ENCODE measurements at regions not wholly inside any gene's neighbourhood (a gene's known extent, or its start where the extent isn't known, plus 50 kb on each side); places are given as distances from the start of the nearest gene placed in this dataset.

DNA sequence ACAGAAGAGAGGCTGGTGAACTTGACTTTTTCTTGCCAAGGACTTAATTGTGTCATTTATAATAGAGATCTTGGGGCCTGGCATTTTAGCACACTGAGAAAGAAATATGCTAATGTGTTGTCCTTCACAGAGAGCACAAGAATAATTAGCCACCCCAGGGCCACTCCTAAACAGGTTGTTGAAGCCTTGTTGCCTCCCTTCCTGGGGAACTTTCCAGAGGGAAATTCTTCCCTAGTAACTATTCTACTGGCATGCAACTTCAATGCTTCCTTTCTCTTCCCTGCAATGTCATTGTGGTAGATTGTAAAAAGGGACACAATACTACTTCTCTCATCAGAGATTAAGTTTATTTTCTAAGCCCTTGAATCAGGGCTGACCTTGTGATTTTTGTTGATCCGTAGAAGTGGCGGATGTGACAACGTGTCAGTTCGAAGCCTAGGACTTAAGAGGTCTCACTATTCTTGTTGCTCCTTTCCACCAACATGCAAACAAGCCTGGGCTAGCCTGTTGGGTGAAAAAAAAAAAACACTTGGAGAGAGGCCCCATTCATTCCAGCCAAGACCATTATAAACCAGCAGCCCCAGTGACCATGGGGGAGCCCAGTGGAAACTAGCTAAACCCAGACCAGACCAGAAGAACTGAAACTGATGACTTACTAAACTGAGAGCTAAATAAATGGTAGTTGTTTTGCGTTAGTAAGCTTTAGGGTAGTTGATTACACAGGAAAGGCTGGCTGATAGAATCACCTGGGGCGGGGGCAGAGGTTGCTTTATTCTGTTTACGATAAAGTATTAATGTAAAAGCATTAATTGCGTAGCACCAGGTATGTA lies 287.2 kb downstream of the SHQ1 start:
- Histone ChIP-seq H3K9me3 (no peaks in the 10 kb centered on the region), H3K4me1 (no peaks in the 10 kb centered on the region), H3K4me3 (no peak overlapping the region), H3K27me3 (no peaks in the 10 kb centered on the region), H3K36me3 (no peaks in the 10 kb centered on the region), H3K27ac (no peak overlapping the region)
- DNase-seq (no peak), ATAC-seq (no peak)
- TF ChIP-seq, protein P1, sequence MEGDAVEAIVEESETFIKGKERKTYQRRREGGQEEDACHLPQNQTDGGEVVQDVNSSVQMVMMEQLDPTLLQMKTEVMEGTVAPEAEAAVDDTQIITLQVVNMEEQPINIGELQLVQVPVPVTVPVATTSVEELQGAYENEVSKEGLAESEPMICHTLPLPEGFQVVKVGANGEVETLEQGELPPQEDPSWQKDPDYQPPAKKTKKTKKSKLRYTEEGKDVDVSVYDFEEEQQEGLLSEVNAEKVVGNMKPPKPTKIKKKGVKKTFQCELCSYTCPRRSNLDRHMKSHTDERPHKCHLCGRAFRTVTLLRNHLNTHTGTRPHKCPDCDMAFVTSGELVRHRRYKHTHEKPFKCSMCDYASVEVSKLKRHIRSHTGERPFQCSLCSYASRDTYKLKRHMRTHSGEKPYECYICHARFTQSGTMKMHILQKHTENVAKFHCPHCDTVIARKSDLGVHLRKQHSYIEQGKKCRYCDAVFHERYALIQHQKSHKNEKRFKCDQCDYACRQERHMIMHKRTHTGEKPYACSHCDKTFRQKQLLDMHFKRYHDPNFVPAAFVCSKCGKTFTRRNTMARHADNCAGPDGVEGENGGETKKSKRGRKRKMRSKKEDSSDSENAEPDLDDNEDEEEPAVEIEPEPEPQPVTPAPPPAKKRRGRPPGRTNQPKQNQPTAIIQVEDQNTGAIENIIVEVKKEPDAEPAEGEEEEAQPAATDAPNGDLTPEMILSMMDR (IDR thresholded peaks at IDR 0.05) = no peak
- 93% methylated on average over 7 of the region's 8 CpGs for WGBS (ENCODE audit: insufficient coverage, low coverage, low lambda C conversion rate, missing lambda C conversion rate)
- intact Hi-C loops (cut with DNase I) = no loop called here

DNA sequence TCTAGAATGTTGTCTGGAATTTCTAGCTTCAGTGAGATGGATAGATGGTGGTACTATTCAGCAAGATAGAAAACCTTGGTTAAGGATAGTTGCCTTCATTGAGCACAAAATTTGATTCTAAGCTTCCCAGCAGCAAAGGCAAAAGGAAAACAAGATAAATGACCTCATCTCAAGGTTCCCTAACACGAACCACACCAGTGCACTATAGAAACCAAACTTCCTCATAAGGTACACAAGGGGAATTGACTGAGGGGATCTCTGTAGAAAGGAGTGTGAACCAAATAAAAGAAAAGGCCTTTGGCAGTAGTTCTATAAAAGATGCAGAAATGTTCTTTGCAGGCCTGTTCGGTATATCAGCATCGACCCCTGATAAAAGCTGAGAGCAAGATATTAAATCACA lies 288.9 kb downstream of the SHQ1 start:
- TF ChIP-seq, protein P1 (IDR thresholded peaks at IDR 0.05) = no peak
- no peak for TF ChIP-seq POLR2A (IDR thresholded peaks at IDR 0.05)
- no peaks in the 10 kb centered on the region for H3K36me3 ChIP-seq

DNA sequence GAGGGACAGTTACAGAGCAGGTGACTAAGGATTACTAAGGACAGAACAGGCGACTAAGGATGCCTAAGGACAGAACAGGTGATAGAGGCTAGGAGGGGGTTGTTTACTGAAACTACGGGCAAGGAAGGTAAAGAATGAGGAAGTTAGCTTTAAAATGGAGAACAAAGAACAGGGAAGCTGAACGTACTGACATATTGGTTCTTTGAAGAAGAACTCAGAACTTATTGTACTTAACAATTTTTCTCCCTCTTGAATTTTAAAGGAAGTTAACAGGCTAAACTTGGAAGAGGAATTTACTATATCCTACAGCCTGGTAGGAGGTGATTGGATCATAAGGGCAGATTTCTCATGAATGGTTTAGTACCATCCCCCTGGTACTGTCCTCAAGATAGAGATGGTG lies 290.2 kb downstream of the SHQ1 start:
- intact Hi-C loops (cut with DNase I) = no loop called here
- no peaks in the 10 kb centered on the region for H3K4me1 ChIP-seq
- DNase-seq (no peak), ATAC-seq (no peak)
- H3K4me3 ChIP-seq = no peak overlapping the region
- H3K36me3 ChIP-seq = no peaks in the 10 kb centered on the region
- TF ChIP-seq POLR2A (IDR thresholded peaks at IDR 0.05) = no peak
- TF ChIP-seq, protein P1 (IDR thresholded peaks at IDR 0.05) = no peak
- no peaks in the 10 kb centered on the region for H3K27me3 ChIP-seq
- no peak overlapping the region for H3K27ac ChIP-seq
- H3K9me3 ChIP-seq = no peaks in the 10 kb centered on the region
- 56% methylated on average over 3 of the region's 3 CpGs for WGBS (ENCODE audit: insufficient coverage, low coverage, low lambda C conversion rate, missing lambda C conversion rate)

More for the DNA sequence above, 288.9 kb downstream of the SHQ1 start:
- WGBS (ENCODE audit: insufficient coverage, low coverage, low lambda C conversion rate, missing lambda C conversion rate) = 77% methylated on average over 3 of the region's 3 CpGs
- ATAC-seq (no peak), DNase-seq (no peak)
- Histone ChIP-seq H3K9me3 (no peaks in the 10 kb centered on the region), H3K4me1 (no peaks in the 10 kb centered on the region), H3K27ac (no peak overlapping the region), H3K27me3 (no peaks in the 10 kb centered on the region), H3K4me3 (no peak overlapping the region)
- intact Hi-C loops (cut with DNase I) = no loop called here

DNA sequence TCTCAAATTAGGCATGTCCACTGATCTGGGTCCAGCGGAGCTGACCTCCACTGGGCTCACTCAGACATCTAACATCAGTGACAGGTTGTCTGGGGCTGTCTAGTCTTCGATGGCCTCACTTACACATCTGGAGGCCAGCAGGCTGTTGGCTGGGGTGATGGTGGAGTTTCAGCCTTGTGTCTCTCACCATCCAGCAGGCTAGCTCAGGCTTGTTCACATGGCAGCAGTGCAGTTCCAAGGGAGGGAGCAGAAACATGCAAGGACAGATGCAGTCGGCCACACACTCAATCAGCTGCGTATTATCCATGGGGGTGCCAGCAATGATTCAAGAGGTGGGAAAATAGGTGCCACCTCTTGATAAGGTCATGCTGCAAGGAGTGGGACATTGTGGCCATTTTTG lies 292.5 kb downstream of the SHQ1 start:
- no peak for DNase-seq
- no peak for TF ChIP-seq POLR2A (IDR thresholded peaks at IDR 0.05)
- TF ChIP-seq, protein P1 (IDR thresholded peaks at IDR 0.05) = no peak

More for the DNA sequence above, 292.5 kb downstream of the SHQ1 start:
- Histone ChIP-seq H3K36me3 (no peaks in the 10 kb centered on the region), H3K9me3 (no peaks in the 10 kb centered on the region), H3K27me3 (no peaks in the 10 kb centered on the region), H3K4me1 (no peaks in the 10 kb centered on the region), H3K4me3 (no peak overlapping the region), H3K27ac (no peak overlapping the region)
- 93% methylated on average over 2 of the region's 4 CpGs for WGBS (ENCODE audit: insufficient coverage, low coverage, low lambda C conversion rate, missing lambda C conversion rate)
- intact Hi-C loops (cut with DNase I) = no loop called here
- no peak for ATAC-seq

All from right lobe of liver (tissue), 6 donors.